ENCODE measurements at regions not wholly inside any gene's neighbourhood (a gene's known extent, or its start where the extent isn't known, plus 50 kb on each side); places are given as distances from the start of the nearest gene placed in this dataset.
A peak's percentile ranks its signal among the peaks of the same experiment; 100 is the strongest.
"Not testable (repeated sequence)": the region's sequence is repeated elsewhere in the genome, so short reads cannot be mapped to it uniquely, and the experiment has no call there.

GRCh38 chr15:22134941-22135566 is 54.7 kb downstream of the OR4M2 start:
- intact Hi-C loops (cut with DNase I); ATAC-seq; DNase-seq: not testable (repeated sequence)

GRCh38 chr15:22137572-22137971 is 57.2 kb downstream of the OR4M2 start:
- H3K27ac ChIP-seq; intact Hi-C loops (cut with DNase I); H3K4me1 ChIP-seq; ATAC-seq; H3K36me3 ChIP-seq; H3K9me3 ChIP-seq; DNase-seq; H3K4me3 ChIP-seq; H3K27me3 ChIP-seq: not testable (repeated sequence)
- no CpG with 5 or more reads among the region's 7 CpGs for WGBS (ENCODE audit: insufficient coverage, low coverage, low lambda C conversion rate, missing lambda C conversion rate)

More at GRCh38 chr15:22134941-22135566, 54.7 kb downstream of the OR4M2 start:
- not testable (repeated sequence) for H3K4me1 ChIP-seq, H3K27me3 ChIP-seq, H3K36me3 ChIP-seq, H3K27ac ChIP-seq, H3K4me3 ChIP-seq, H3K9me3 ChIP-seq
- no CpG with 5 or more reads among the region's 3 CpGs for WGBS (ENCODE audit: insufficient coverage, low coverage, low lambda C conversion rate, missing lambda C conversion rate)

GRCh38 chr15:22141106-22141505 is 60.8 kb downstream of the OR4M2 start:
- H3K27ac ChIP-seq; H3K4me3 ChIP-seq; ATAC-seq; H3K36me3 ChIP-seq; H3K4me1 ChIP-seq; DNase-seq; intact Hi-C loops (cut with DNase I); H3K9me3 ChIP-seq; H3K27me3 ChIP-seq: not testable (repeated sequence)
- WGBS (ENCODE audit: insufficient coverage, low coverage, low lambda C conversion rate, missing lambda C conversion rate): no CpG with 5 or more reads among the region's 9 CpGs

- intact Hi-C loops (cut with DNase I); H3K27ac ChIP-seq; H3K9me3 ChIP-seq; H3K4me1 ChIP-seq; DNase-seq; H3K36me3 ChIP-seq; H3K4me3 ChIP-seq; H3K27me3 ChIP-seq: not testable (repeated sequence)
- peak in 1 of 4 donors; percentile 38 for ATAC-seq
- no CpG with 5 or more reads among the region's 7 CpGs for WGBS (ENCODE audit: insufficient coverage, low coverage, low lambda C conversion rate, missing lambda C conversion rate)
Observed at GRCh38 chr15:22148109-22148508, 67.8 kb downstream of the OR4M2 start.

- H3K27me3 ChIP-seq; DNase-seq; H3K4me1 ChIP-seq; ATAC-seq; H3K9me3 ChIP-seq; intact Hi-C loops (cut with DNase I); H3K4me3 ChIP-seq; H3K27ac ChIP-seq; H3K36me3 ChIP-seq: not testable (repeated sequence)
- WGBS (ENCODE audit: insufficient coverage, low coverage, low lambda C conversion rate, missing lambda C conversion rate): no CpG with 5 or more reads among the region's 6 CpGs
Observed at GRCh38 chr15:22158243-22158642, 77.9 kb downstream of the OR4M2 start.

GRCh38 chr15:22160283-22160682 is 80.0 kb downstream of the OR4M2 start:
- ATAC-seq; DNase-seq; H3K27me3 ChIP-seq; H3K4me3 ChIP-seq; H3K36me3 ChIP-seq; H3K4me1 ChIP-seq; H3K9me3 ChIP-seq; intact Hi-C loops (cut with DNase I); H3K27ac ChIP-seq: not testable (repeated sequence)
- WGBS (ENCODE audit: insufficient coverage, low coverage, low lambda C conversion rate, missing lambda C conversion rate): no CpG with 5 or more reads among the region's 8 CpGs

- H3K4me3 ChIP-seq; H3K4me1 ChIP-seq; H3K36me3 ChIP-seq; H3K27ac ChIP-seq; DNase-seq; H3K27me3 ChIP-seq; intact Hi-C loops (cut with DNase I); H3K9me3 ChIP-seq: not testable (repeated sequence)
- no CpG with 5 or more reads among the region's 2 CpGs for WGBS (ENCODE audit: insufficient coverage, low coverage, low lambda C conversion rate, missing lambda C conversion rate)
- ATAC-seq: peak in 3 of 4 donors; percentile 17 to 37 (median 33)
Observed at GRCh38 chr15:22160741-22161140, 80.4 kb downstream of the OR4M2 start.

- H3K4me1 ChIP-seq; H3K9me3 ChIP-seq; H3K36me3 ChIP-seq; DNase-seq; H3K27me3 ChIP-seq; H3K4me3 ChIP-seq; intact Hi-C loops (cut with DNase I); H3K27ac ChIP-seq: not testable (repeated sequence)
- WGBS (ENCODE audit: insufficient coverage, low coverage, low lambda C conversion rate, missing lambda C conversion rate): no CpG with 5 or more reads among the region's 4 CpGs
- peak in 2 of 4 donors; percentile 48 to 61 for ATAC-seq
Observed at GRCh38 chr15:22161398-22161797, 81.1 kb downstream of the OR4M2 start.

GRCh38 chr15:22163715-22164114 is 83.4 kb downstream of the OR4M2 start:
- no CpG with 5 or more reads among the region's 5 CpGs for WGBS (ENCODE audit: insufficient coverage, low coverage, low lambda C conversion rate, missing lambda C conversion rate)
- H3K27ac ChIP-seq; DNase-seq; H3K36me3 ChIP-seq; H3K27me3 ChIP-seq; intact Hi-C loops (cut with DNase I); H3K4me3 ChIP-seq; H3K9me3 ChIP-seq; ATAC-seq; H3K4me1 ChIP-seq: not testable (repeated sequence)

GRCh38 chr15:22167521-22167920 is 87.2 kb downstream of the OR4M2 start:
- intact Hi-C loops (cut with DNase I); H3K9me3 ChIP-seq; DNase-seq; H3K4me1 ChIP-seq; H3K27ac ChIP-seq; H3K27me3 ChIP-seq; H3K36me3 ChIP-seq; H3K4me3 ChIP-seq: not testable (repeated sequence)
- ATAC-seq: peak in 2 of 4 donors; percentile 22 to 47
- WGBS (ENCODE audit: insufficient coverage, low coverage, low lambda C conversion rate, missing lambda C conversion rate): no CpG with 5 or more reads among the region's 3 CpGs

GRCh38 chr15:22173029-22173998 is 93.0 kb downstream of the OR4M2 start:
- H3K4me1 ChIP-seq; H3K27ac ChIP-seq; DNase-seq; H3K36me3 ChIP-seq; H3K4me3 ChIP-seq; H3K27me3 ChIP-seq; H3K9me3 ChIP-seq; intact Hi-C loops (cut with DNase I): not testable (repeated sequence)
- peak; percentile 76 to 97 (median 94) for ATAC-seq
- WGBS (ENCODE audit: insufficient coverage, low coverage, low lambda C conversion rate, missing lambda C conversion rate): no CpG with 5 or more reads among the region's 19 CpGs

All from right lobe of liver (tissue), 6 donors.